Common myeloid progenitor, CD34-positive (primary cell): ENCODE measurements at regions not wholly inside any gene's neighbourhood (a gene's known extent, or its start where the extent isn't known, plus 50 kb on each side); places are given as distances from the start of the nearest gene placed in this dataset.

ENCODE experiments used
- CTCF ChIA-PET: fragments of 350-600 bp; sonication (Branson Sonifier 250); formaldehyde crosslinking; loops from one replicate; lab custom pipeline; 2021; ENCODE audit warnings: antibody characterized with exemption; lab: Charles Lee
- POLR2A ChIA-PET: fragments of 350-600 bp; sonication (Branson Sonifier 250); formaldehyde crosslinking; loops from one replicate; lab custom pipeline; 2021; ENCODE audit warnings: antibody characterized with exemption; lab: Charles Lee
- DNase-seq, 3 donors: peaks; one replicate each; pipeline versions ENCODE4 v3.0.0 to v3.0.0-alpha.2; 2013
- H3K27ac ChIP-seq, 2 experiments: 1 replicate in 1 of 2; 2 replicates in 1 of 2; pipeline ENCODE4 v1.7.0; 2013; ENCODE audit warnings: inconsistent platforms in 2 of 2, low read length in 2 of 2, mild to moderate bottlenecking in 2 of 2, low read depth in 1 of 2, moderate library complexity in 1 of 2; ENCODE audit not compliant: severe bottlenecking in 2 of 2, insufficient read depth in 1 of 2, poor library complexity in 1 of 2
- H3K27me3 ChIP-seq, 5 experiments: replicated peaks in 2 of 5; 1 replicate in 3 of 5; 2 replicates in 2 of 5; pipeline versions ENCODE4 v1.6.1 to v1.7.0; 2013; ENCODE audit warnings: low read length in 4 of 5, mild to moderate bottlenecking in 2 of 5, moderate library complexity in 2 of 5, inconsistent platforms in 1 of 5; ENCODE audit not compliant: insufficient read depth in 5 of 5, control insufficient read depth in 4 of 5
- H3K36me3 ChIP-seq, 4 experiments: 1 replicate in 2 of 4; 2 replicates in 2 of 4; pipeline versions ENCODE4 v1.6.1 to v1.7.0; 2013; ENCODE audit warnings: low read length in 3 of 4, control low read depth in 1 of 4, mild to moderate bottlenecking in 1 of 4; ENCODE audit not compliant: control insufficient read depth in 4 of 4, insufficient read depth in 4 of 4
- H3K4me1 ChIP-seq, 4 experiments: 1 replicate in 3 of 4; 2 replicates in 1 of 4; pipeline versions ENCODE4 v1.6.1 to v1.7.1; 2013; ENCODE audit warnings: low read length in 3 of 4, mild to moderate bottlenecking in 3 of 4, control low read depth in 1 of 4, inconsistent platforms in 1 of 4, moderate library complexity in 1 of 4; ENCODE audit not compliant: control insufficient read depth in 4 of 4, insufficient read depth in 4 of 4; ENCODE audit errors: control extremely low read depth in 1 of 4
- H3K4me3 ChIP-seq, 7 experiments: 1 replicate in 4 of 7; 2 replicates in 3 of 7; pipeline versions ENCODE4 v1.5.1 to v1.7.0; 2013; ENCODE audit warnings: mild to moderate bottlenecking in 7 of 7, low read length in 6 of 7, moderate library complexity in 6 of 7, inconsistent platforms in 2 of 7, low read depth in 2 of 7, control low read depth in 1 of 7; ENCODE audit not compliant: insufficient read depth in 4 of 7, control insufficient read depth in 1 of 7; ENCODE audit errors: extremely low read depth in 1 of 7
- H3K9me3 ChIP-seq, 5 experiments: 1 replicate in 4 of 5; 2 replicates in 1 of 5; pipeline versions ENCODE4 v1.6.1 to v1.7.1; 2013; ENCODE audit warnings: low read length in 4 of 5, mild to moderate bottlenecking in 2 of 5, inconsistent platforms in 1 of 5, low read depth in 1 of 5, moderate library complexity in 1 of 5; ENCODE audit not compliant: control insufficient read depth in 4 of 5, insufficient read depth in 2 of 5; ENCODE audit errors: control extremely low read depth in 1 of 5
- WGBS: methylation state at CpG from one replicate; pipeline ENCODE4 v1.1.5; 2013; ENCODE audit not compliant: insufficient coverage; 5-methylcytosine and 5-hydroxymethylcytosine counted together

- ChIA-PET CTCF (no interaction called here), POLR2A (no interaction called here)
- H3K9me3 ChIP-seq: no peaks in the 10 kb centered on the region
- H3K27me3 ChIP-seq: peaks cover 2 to 59% (median 28%) of the 10 kb centered on the region in 5 experiments
- H3K4me1 ChIP-seq: no peaks in the 10 kb centered on the region
- H3K4me3 ChIP-seq: no peak overlapping the region
- DNase-seq: no peak
- no peak overlapping the region for H3K27ac ChIP-seq
- no peaks in the 10 kb centered on the region for H3K36me3 ChIP-seq
These were observed 556.3 kb downstream of the BRD1 start for GRCh38 chr22:49271369-49271727.

- ChIA-PET CTCF (no interaction called here), POLR2A (no interaction called here)
- no peaks in the 10 kb centered on the region for H3K36me3 ChIP-seq
- no peaks in the 10 kb centered on the region for H3K4me1 ChIP-seq
- 95% methylated on average over 17 of the region's 17 CpGs for WGBS
- H3K9me3 ChIP-seq: no peaks in the 10 kb centered on the region
- no peak for DNase-seq
- H3K27me3 ChIP-seq: peaks cover 2 to 60% (median 29%) of the 10 kb centered on the region in 5 experiments
- no peak overlapping the region for H3K4me3 ChIP-seq
- H3K27ac ChIP-seq: no peak overlapping the region
These were observed 556.9 kb downstream of the BRD1 start for GRCh38 chr22:49270595-49271368.

- no peak for DNase-seq
- CTCF ChIA-PET: no interaction called here
- H3K27ac ChIP-seq: no peak overlapping the region
- H3K36me3 ChIP-seq: no peaks in the 10 kb centered on the region
- POLR2A ChIA-PET: no interaction called here
- peaks cover 2 to 62% (median 26%) of the 10 kb centered on the region in 5 experiments for H3K27me3 ChIP-seq
- 9% methylated on average over 9 of the region's 11 CpGs for WGBS
- no peaks in the 10 kb centered on the region for H3K9me3 ChIP-seq
- H3K4me3 ChIP-seq: no peak overlapping the region
- no peaks in the 10 kb centered on the region for H3K4me1 ChIP-seq
These were observed 557.7 kb downstream of the BRD1 start for GRCh38 chr22:49269928-49270327.

GRCh38 chr22:49269371-49269770, 558.3 kb downstream of the BRD1 start:
- POLR2A ChIA-PET: no interaction called here
- Histone ChIP-seq H3K4me3 (no peak overlapping the region), H3K4me1 (peaks cover 0 to 4% (median 0%) of the 10 kb centered on the region in 4 experiments), H3K27me3 (peaks cover 2 to 67% (median 26%) of the 10 kb centered on the region in 5 experiments), H3K36me3 (no peaks in the 10 kb centered on the region), H3K9me3 (no peaks in the 10 kb centered on the region), H3K27ac (no peak overlapping the region)
- no peak for DNase-seq
- CTCF ChIA-PET: no interaction called here
- WGBS: 0% methylated on average over 1 of the region's 6 CpGs

- Histone ChIP-seq H3K27me3 (peaks cover 2 to 67% (median 26%) of the 10 kb centered on the region in 5 experiments), H3K4me3 (no peak overlapping the region), H3K27ac (no peak overlapping the region), H3K4me1 (peaks cover 0 to 4% (median 0%) of the 10 kb centered on the region in 4 experiments), H3K9me3 (no peaks in the 10 kb centered on the region), H3K36me3 (no peaks in the 10 kb centered on the region)
- POLR2A ChIA-PET: no interaction called here
- 44% methylated on average over 1 of the region's 4 CpGs for WGBS
- DNase-seq: no peak
- CTCF ChIA-PET: no interaction called here
These were observed 558.7 kb downstream of the BRD1 start for GRCh38 chr22:49268924-49269323.

- H3K27me3 ChIP-seq: peaks cover 2 to 67% (median 26%) of the 10 kb centered on the region in 5 experiments
- no peak overlapping the region for H3K4me3 ChIP-seq
- H3K4me1 ChIP-seq: peaks cover 0 to 4% (median 0%) of the 10 kb centered on the region in 4 experiments
- CTCF ChIA-PET: no interaction called here
- H3K27ac ChIP-seq: no peak overlapping the region
- no peak for DNase-seq
- WGBS: 42% methylated on average over 7 of the region's 7 CpGs
- no peaks in the 10 kb centered on the region for H3K9me3 ChIP-seq
- no peaks in the 10 kb centered on the region for H3K36me3 ChIP-seq
- POLR2A ChIA-PET: no interaction called here
These were observed 559.7 kb downstream of the BRD1 start for GRCh38 chr22:49267996-49268395.

GRCh38 chr22:49266561-49267519, 560.8 kb downstream of the BRD1 start:
- peaks cover 0 to 4% (median 0%) of the 10 kb centered on the region in 4 experiments for H3K4me1 ChIP-seq
- no peaks in the 10 kb centered on the region for H3K36me3 ChIP-seq
- H3K4me3 ChIP-seq: no peak overlapping the region
- DNase-seq: no peak
- POLR2A ChIA-PET: no interaction called here
- H3K27me3 ChIP-seq: peaks cover 2 to 65% (median 19%) of the 10 kb centered on the region in 5 experiments
- CTCF ChIA-PET: interaction anchor here (1.3 kb wide), 1 partner anchor 33 kb away, joined by 3 read pairs; no protein-coding TSS in a partner anchor
- H3K27ac ChIP-seq: no peak overlapping the region
- 66% methylated on average over 45 of the region's 53 CpGs for WGBS
- no peaks in the 10 kb centered on the region for H3K9me3 ChIP-seq
